ENCODE measurements at regions not wholly inside any gene's neighbourhood (a gene's known extent, or its start where the extent isn't known, plus 50 kb on each side); places are given as distances from the start of the nearest gene placed in this dataset.

DNA sequence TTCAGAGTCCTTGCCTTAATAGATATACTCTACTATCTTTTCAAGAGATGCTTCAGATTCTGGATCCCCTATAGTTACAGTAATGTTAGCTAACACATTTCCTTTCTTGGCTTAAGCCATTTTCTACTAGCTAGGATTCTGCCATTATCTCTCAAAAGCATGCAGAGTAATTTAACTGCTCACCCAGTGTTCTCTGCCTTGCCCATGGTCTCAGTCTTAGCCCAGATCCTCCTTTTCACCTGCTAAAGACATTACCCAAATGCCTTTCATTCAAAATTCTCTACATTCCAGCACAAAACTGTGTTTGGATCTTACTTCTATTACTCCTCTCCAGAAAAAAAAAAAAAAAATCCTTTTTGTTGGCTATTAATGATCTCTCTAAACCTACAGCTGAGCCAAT, 474.2 kb upstream of the LRRTM1 start:
- Histone ChIP-seq H3K27me3 (ENCODE audit: control insufficient read depth in 1 of 2, insufficient read depth in 2 of 2, low read length in 2 of 2) (no peaks in the 10 kb centered on the region), H3K36me3 (ENCODE audit: control insufficient read depth in 2 of 2, insufficient read depth in 2 of 2, low read length in 1 of 2) (no peaks in the 10 kb centered on the region), H3K4me3 (ENCODE audit: low read depth in 1 of 2, low read length in 2 of 2) (no peak overlapping the region), H3K9me3 (ENCODE audit: control insufficient read depth in 2 of 2, insufficient read depth in 1 of 2, low read depth in 1 of 2, low read length in 1 of 2) (no peaks in the 10 kb centered on the region), H3K4me1 (ENCODE audit: control insufficient read depth in 2 of 2, insufficient read depth in 2 of 2, low read length in 1 of 2) (no peaks in the 10 kb centered on the region), H3K27ac (ENCODE audit: low read depth in 2 of 2, low read length in 1 of 2) (no peak overlapping the region)

DNA sequence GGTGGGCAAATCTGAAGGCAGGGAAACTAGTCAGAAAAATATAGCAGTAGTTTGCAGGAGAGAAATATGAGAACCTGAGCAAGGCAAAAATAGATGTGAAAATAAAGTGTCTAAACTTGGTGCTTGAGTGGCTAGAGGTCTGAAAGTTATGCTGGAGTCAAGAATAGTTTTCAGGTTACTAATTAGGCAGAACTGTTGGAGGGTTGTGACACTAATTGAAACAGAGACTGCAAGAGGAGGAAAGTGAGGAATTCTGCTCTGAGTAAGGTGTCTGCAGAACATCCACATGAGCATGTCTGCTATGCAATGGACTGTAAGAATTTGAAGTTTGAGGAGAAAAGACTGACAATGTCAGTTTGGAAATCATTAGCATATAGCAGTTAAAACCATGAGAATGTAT, 444.0 kb upstream of the LRRTM1 start:
- Histone ChIP-seq H3K27ac (ENCODE audit: low read depth in 2 of 2, low read length in 1 of 2) (no peak overlapping the region), H3K36me3 (ENCODE audit: control insufficient read depth in 2 of 2, insufficient read depth in 2 of 2, low read length in 1 of 2) (no peaks in the 10 kb centered on the region), H3K4me3 (ENCODE audit: low read depth in 1 of 2, low read length in 2 of 2) (no peak overlapping the region), H3K4me1 (ENCODE audit: control insufficient read depth in 2 of 2, insufficient read depth in 2 of 2, low read length in 1 of 2) (no peaks in the 10 kb centered on the region), H3K27me3 (ENCODE audit: control insufficient read depth in 1 of 2, insufficient read depth in 2 of 2, low read length in 2 of 2) (no peaks in the 10 kb centered on the region), H3K9me3 (ENCODE audit: control insufficient read depth in 2 of 2, insufficient read depth in 1 of 2, low read depth in 1 of 2, low read length in 1 of 2) (peaks cover 0 to 2% of the 10 kb centered on the region in 2 donors)

- 88% methylated on average over 3 of the region's 3 CpGs for WGBS, 2 donors
- Histone ChIP-seq H3K4me1 (ENCODE audit: control insufficient read depth in 2 of 2, insufficient read depth in 2 of 2, low read length in 1 of 2) (no peaks in the 10 kb centered on the region), H3K27ac (ENCODE audit: low read depth in 2 of 2, low read length in 1 of 2) (no peak overlapping the region), H3K36me3 (ENCODE audit: control insufficient read depth in 2 of 2, insufficient read depth in 2 of 2, low read length in 1 of 2) (no peaks in the 10 kb centered on the region), H3K9me3 (ENCODE audit: control insufficient read depth in 2 of 2, insufficient read depth in 1 of 2, low read depth in 1 of 2, low read length in 1 of 2) (peaks cover 3 to 6% of the 10 kb centered on the region in 2 donors), H3K27me3 (ENCODE audit: control insufficient read depth in 1 of 2, insufficient read depth in 2 of 2, low read length in 2 of 2) (no peaks in the 10 kb centered on the region), H3K4me3 (ENCODE audit: low read depth in 1 of 2, low read length in 2 of 2) (no peak overlapping the region)
Observed at GRCh38 chr2:80737047-80737446, 432.5 kb upstream of the LRRTM1 start.

GRCh38 chr2:80725001-80725400, 420.4 kb upstream of the LRRTM1 start:
- Histone ChIP-seq H3K36me3 (ENCODE audit: control insufficient read depth in 2 of 2, insufficient read depth in 2 of 2, low read length in 1 of 2) (no peaks in the 10 kb centered on the region), H3K4me1 (ENCODE audit: control insufficient read depth in 2 of 2, insufficient read depth in 2 of 2, low read length in 1 of 2) (no peaks in the 10 kb centered on the region), H3K27ac (ENCODE audit: low read depth in 2 of 2, low read length in 1 of 2) (no peak overlapping the region), H3K4me3 (ENCODE audit: low read depth in 1 of 2, low read length in 2 of 2) (no peak overlapping the region), H3K27me3 (ENCODE audit: control insufficient read depth in 1 of 2, insufficient read depth in 2 of 2, low read length in 2 of 2) (no peaks in the 10 kb centered on the region), H3K9me3 (ENCODE audit: control insufficient read depth in 2 of 2, insufficient read depth in 1 of 2, low read depth in 1 of 2, low read length in 1 of 2) (no peaks in the 10 kb centered on the region)
- WGBS, 2 donors = 46 to 52% methylated on average over 1 of the region's 1 CpG

DNA sequence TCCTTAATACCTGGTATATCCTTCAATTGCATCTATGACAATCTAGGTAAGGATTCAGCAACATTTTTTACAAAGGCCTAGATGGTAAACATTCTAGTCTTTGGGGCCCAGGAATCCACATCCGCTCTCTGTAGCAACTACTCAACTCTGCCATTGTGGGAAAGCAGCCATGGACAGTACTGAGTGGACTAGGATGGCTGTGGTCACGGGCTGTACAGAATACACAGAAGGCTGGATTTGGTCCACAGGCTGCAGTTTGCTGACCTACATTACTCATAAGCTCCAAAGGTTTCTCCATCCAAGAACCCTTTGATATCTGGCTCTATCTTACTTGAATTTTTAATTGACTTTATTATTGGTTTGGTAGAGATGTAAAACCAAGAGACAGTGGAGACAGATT, 418.3 kb upstream of the LRRTM1 start:
- H3K4me1 ChIP-seq (ENCODE audit: control insufficient read depth in 2 of 2, insufficient read depth in 2 of 2, low read length in 1 of 2) = no peaks in the 10 kb centered on the region
- no peak overlapping the region for H3K4me3 ChIP-seq (ENCODE audit: low read depth in 1 of 2, low read length in 2 of 2)
- 76 to 80% methylated on average over 2 of the region's 2 CpGs for WGBS, 2 donors
- H3K36me3 ChIP-seq (ENCODE audit: control insufficient read depth in 2 of 2, insufficient read depth in 2 of 2, low read length in 1 of 2) = no peaks in the 10 kb centered on the region
- no peak overlapping the region for H3K27ac ChIP-seq (ENCODE audit: low read depth in 2 of 2, low read length in 1 of 2)
- no peaks in the 10 kb centered on the region for H3K27me3 ChIP-seq (ENCODE audit: control insufficient read depth in 1 of 2, insufficient read depth in 2 of 2, low read length in 2 of 2)
- peaks cover 0 to 3% of the 10 kb centered on the region in 2 donors for H3K9me3 ChIP-seq (ENCODE audit: control insufficient read depth in 2 of 2, insufficient read depth in 1 of 2, low read depth in 1 of 2, low read length in 1 of 2)

DNA sequence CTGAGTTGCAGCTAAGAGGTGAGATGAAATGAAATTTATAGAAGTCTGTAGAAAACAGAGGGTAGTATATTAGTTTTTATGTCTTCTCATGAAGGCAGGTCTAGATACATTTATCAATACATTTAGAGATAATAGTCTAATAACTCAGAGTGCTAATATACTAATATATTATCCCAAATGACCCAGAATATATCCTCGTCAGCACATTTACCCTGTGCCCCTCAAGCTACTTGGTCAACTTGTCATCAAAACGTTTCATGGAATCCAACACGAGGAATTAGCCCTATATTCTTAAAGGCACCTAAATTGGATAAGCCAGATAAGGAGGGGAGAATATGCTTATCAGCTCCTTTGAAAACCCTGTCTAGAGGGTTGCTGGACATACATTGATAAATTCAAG, 415.1 kb upstream of the LRRTM1 start:
- WGBS, 2 donors = 79 to 85% methylated on average over 3 of the region's 3 CpGs

GRCh38 chr2:80715433-80715832, 410.9 kb upstream of the LRRTM1 start:
- Histone ChIP-seq H3K4me3 (ENCODE audit: low read depth in 1 of 2, low read length in 2 of 2) (no peak overlapping the region), H3K27me3 (ENCODE audit: control insufficient read depth in 1 of 2, insufficient read depth in 2 of 2, low read length in 2 of 2) (no peaks in the 10 kb centered on the region), H3K27ac (ENCODE audit: low read depth in 2 of 2, low read length in 1 of 2) (no peak overlapping the region), H3K4me1 (ENCODE audit: control insufficient read depth in 2 of 2, insufficient read depth in 2 of 2, low read length in 1 of 2) (no peaks in the 10 kb centered on the region), H3K9me3 (ENCODE audit: control insufficient read depth in 2 of 2, insufficient read depth in 1 of 2, low read depth in 1 of 2, low read length in 1 of 2) (peaks cover 0 to 3% of the 10 kb centered on the region in 2 donors), H3K36me3 (ENCODE audit: control insufficient read depth in 2 of 2, insufficient read depth in 2 of 2, low read length in 1 of 2) (no peaks in the 10 kb centered on the region)
- 72 to 78% methylated on average over 1 of the region's 1 CpG for WGBS, 2 donors

More for the DNA sequence above, 415.1 kb upstream of the LRRTM1 start:
- no peaks in the 10 kb centered on the region for H3K27me3 ChIP-seq (ENCODE audit: control insufficient read depth in 1 of 2, insufficient read depth in 2 of 2, low read length in 2 of 2)
- H3K36me3 ChIP-seq (ENCODE audit: control insufficient read depth in 2 of 2, insufficient read depth in 2 of 2, low read length in 1 of 2) = no peaks in the 10 kb centered on the region
- H3K9me3 ChIP-seq (ENCODE audit: control insufficient read depth in 2 of 2, insufficient read depth in 1 of 2, low read depth in 1 of 2, low read length in 1 of 2) = peaks cover 0 to 3% of the 10 kb centered on the region in 2 donors
- no peak overlapping the region for H3K4me3 ChIP-seq (ENCODE audit: low read depth in 1 of 2, low read length in 2 of 2)
- no peak overlapping the region for H3K27ac ChIP-seq (ENCODE audit: low read depth in 2 of 2, low read length in 1 of 2)
- H3K4me1 ChIP-seq (ENCODE audit: control insufficient read depth in 2 of 2, insufficient read depth in 2 of 2, low read length in 1 of 2) = no peaks in the 10 kb centered on the region

GRCh38 chr2:80711915-80712314, 407.4 kb upstream of the LRRTM1 start:
- H3K27ac ChIP-seq (ENCODE audit: low read depth in 2 of 2, low read length in 1 of 2) = no peak overlapping the region
- no peak overlapping the region for H3K4me3 ChIP-seq (ENCODE audit: low read depth in 1 of 2, low read length in 2 of 2)
- H3K9me3 ChIP-seq (ENCODE audit: control insufficient read depth in 2 of 2, insufficient read depth in 1 of 2, low read depth in 1 of 2, low read length in 1 of 2) = no peaks in the 10 kb centered on the region
- H3K27me3 ChIP-seq (ENCODE audit: control insufficient read depth in 1 of 2, insufficient read depth in 2 of 2, low read length in 2 of 2) = no peaks in the 10 kb centered on the region
- H3K4me1 ChIP-seq (ENCODE audit: control insufficient read depth in 2 of 2, insufficient read depth in 2 of 2, low read length in 1 of 2) = no peaks in the 10 kb centered on the region
- no peaks in the 10 kb centered on the region for H3K36me3 ChIP-seq (ENCODE audit: control insufficient read depth in 2 of 2, insufficient read depth in 2 of 2, low read length in 1 of 2)

DNA sequence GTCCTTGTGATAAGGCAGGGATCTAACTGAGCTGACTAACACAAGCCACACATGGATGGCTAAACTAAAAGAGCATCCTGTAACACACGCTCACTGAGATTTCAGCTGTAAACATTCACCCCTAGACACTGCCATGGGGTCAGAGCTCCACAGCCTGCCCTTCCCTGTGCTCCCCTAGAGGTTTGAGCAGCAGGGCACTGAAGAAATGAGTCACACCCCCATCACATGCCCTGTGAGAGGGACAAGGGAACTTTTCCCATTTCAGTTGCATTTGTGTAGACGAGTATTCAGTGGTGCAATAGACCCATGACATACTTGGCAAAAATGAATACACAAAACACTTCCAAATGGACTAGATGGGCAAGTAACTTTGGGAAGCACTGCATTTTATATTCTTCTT, 402.4 kb upstream of the LRRTM1 start:
- Histone ChIP-seq H3K27ac (ENCODE audit: low read depth in 2 of 2, low read length in 1 of 2) (no peak overlapping the region), H3K27me3 (ENCODE audit: control insufficient read depth in 1 of 2, insufficient read depth in 2 of 2, low read length in 2 of 2) (no peaks in the 10 kb centered on the region), H3K9me3 (ENCODE audit: control insufficient read depth in 2 of 2, insufficient read depth in 1 of 2, low read depth in 1 of 2, low read length in 1 of 2) (peaks cover 0 to 3% of the 10 kb centered on the region in 2 donors), H3K36me3 (ENCODE audit: control insufficient read depth in 2 of 2, insufficient read depth in 2 of 2, low read length in 1 of 2) (no peaks in the 10 kb centered on the region), H3K4me3 (ENCODE audit: low read depth in 1 of 2, low read length in 2 of 2) (no peak overlapping the region), H3K4me1 (ENCODE audit: control insufficient read depth in 2 of 2, insufficient read depth in 2 of 2, low read length in 1 of 2) (no peaks in the 10 kb centered on the region)
- WGBS, 2 donors = 55 to 77% methylated on average over 2 of the region's 2 CpGs

DNA sequence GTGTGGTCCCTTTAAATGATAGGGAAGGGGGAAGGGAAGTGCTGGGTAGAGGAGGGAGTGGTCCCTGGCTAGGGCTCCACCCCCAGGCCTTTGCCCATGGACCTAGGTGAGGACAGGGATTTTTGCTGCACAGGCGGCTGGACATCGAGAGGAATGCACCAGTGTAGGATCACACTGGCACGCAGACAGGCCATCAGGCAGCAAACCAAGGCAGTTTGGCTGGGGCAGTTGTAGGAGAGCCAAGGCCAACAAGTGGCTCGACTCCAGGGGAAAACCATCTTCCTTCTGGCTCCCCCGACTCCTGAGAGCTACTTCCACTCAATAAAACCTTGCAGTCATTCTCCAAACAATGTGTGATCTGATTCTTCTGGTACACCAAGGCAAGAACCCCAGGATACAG, 402.0 kb upstream of the LRRTM1 start:
- H3K27me3 ChIP-seq (ENCODE audit: control insufficient read depth in 1 of 2, insufficient read depth in 2 of 2, low read length in 2 of 2) = no peaks in the 10 kb centered on the region
- H3K4me3 ChIP-seq (ENCODE audit: low read depth in 1 of 2, low read length in 2 of 2) = no peak overlapping the region
- H3K9me3 ChIP-seq (ENCODE audit: control insufficient read depth in 2 of 2, insufficient read depth in 1 of 2, low read depth in 1 of 2, low read length in 1 of 2) = peaks cover 0 to 3% of the 10 kb centered on the region in 2 donors
- no peaks in the 10 kb centered on the region for H3K4me1 ChIP-seq (ENCODE audit: control insufficient read depth in 2 of 2, insufficient read depth in 2 of 2, low read length in 1 of 2)
- H3K36me3 ChIP-seq (ENCODE audit: control insufficient read depth in 2 of 2, insufficient read depth in 2 of 2, low read length in 1 of 2) = no peaks in the 10 kb centered on the region
- no peak overlapping the region for H3K27ac ChIP-seq (ENCODE audit: low read depth in 2 of 2, low read length in 1 of 2)
- 69 to 84% methylated on average over 5 of the region's 5 CpGs for WGBS, 2 donors

Data from esophagus (tissue), 2 donors.